ENCODE measurements at regions not wholly inside any gene's neighbourhood (a gene's known extent, or its start where the extent isn't known, plus 50 kb on each side); places are given as distances from the start of the nearest gene placed in this dataset.

- TF ChIP-seq CTCF (IDR thresholded peaks at IDR 0.05): no peak
- no peak for TF ChIP-seq POLR2A (IDR thresholded peaks at IDR 0.05)
Measured at GRCh38 chr14:97282210-97283004, 485.2 kb downstream of the VRK1 start.
